Erythroblast (primary cell): ENCODE measurements at regions not wholly inside any gene's neighbourhood (a gene's known extent, or its start where the extent isn't known, plus 50 kb on each side); places are given as distances from the start of the nearest gene placed in this dataset.

Source experiments
- GATA1 ChIP-seq: IDR thresholded peaks from 2 replicates; pipeline ENCODE4 v1.6.1; 2011; ENCODE audit warnings: low read depth, mild to moderate bottlenecking, control low read depth, low read length, moderate library complexity
- POLR2A ChIP-seq: IDR thresholded peaks from 2 replicates; pipeline ENCODE4 v1.6.1; 2011; ENCODE audit warnings: mild to moderate bottlenecking, low read length

DNA sequence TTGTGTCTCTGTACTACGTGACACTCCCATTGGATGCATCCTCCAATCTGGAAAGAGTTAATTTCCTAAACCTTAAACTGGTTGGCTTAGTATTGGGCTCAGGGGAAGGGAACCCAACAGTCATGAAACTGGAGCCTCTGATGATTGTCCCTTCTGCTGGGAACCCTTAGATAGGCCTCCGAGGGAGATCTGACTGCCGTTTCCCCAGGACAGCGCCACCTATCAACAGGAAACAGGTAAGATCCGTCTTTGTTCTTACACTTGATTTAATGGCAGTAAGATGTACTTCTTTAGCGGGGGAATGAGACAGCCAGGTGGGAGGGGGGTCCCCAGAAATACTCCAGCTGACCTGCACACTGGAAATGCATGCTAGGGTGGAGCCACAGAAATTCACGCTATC is 1749.6 kb downstream of the SI start:
- no peak for TF ChIP-seq POLR2A
- no peak for TF ChIP-seq GATA1
